Adrenal gland (tissue), 5 donors: ENCODE measurements at regions not wholly inside any gene's neighbourhood (a gene's known extent, or its start where the extent isn't known, plus 50 kb on each side); places are given as distances from the start of the nearest gene placed in this dataset.

Source experiments
- CTCF ChIP-seq, 6 experiments: fragments of 450-650 bp in 4 of 6; fragments of 200-600 bp in 2 of 6; sonication (generic) in 1 of 6; IDR thresholded peaks; 1 replicate in 5 of 6; 2 replicates in 1 of 6; pipeline versions ENCODE4 v1.5.1 to v1.8.0; 2016 to 2021; ENCODE audit warnings: antibody characterized with exemption in 6 of 6, mild to moderate bottlenecking in 2 of 6, moderate library complexity in 1 of 6
- POLR2A ChIP-seq, 2 donors: fragments of 450-650 bp; IDR thresholded peaks; one replicate each; pipeline ENCODE4 v1.6.1; 2017; ENCODE audit warnings: antibody characterized with exemption in 2 of 2, mild to moderate bottlenecking in 2 of 2, moderate library complexity in 1 of 2
- donor health status: DM: no; HTN: no; CAD: no.

- TF ChIP-seq CTCF (IDR thresholded peaks at IDR 0.05) (no peak), POLR2A (IDR thresholded peaks at IDR 0.05) (no peak)
Measured at GRCh38 chr9:82563094-82563493, 499.8 kb downstream of the RASEF start.
